ENCODE measurements at regions not wholly inside any gene's neighbourhood (a gene's known extent, or its start where the extent isn't known, plus 50 kb on each side); places are given as distances from the start of the nearest gene placed in this dataset.

GRCh38 chr14:66291756-66292155 lies 194.4 kb upstream of the CCDC196 start:
- no peak for DNase-seq (ENCODE audit: low read depth)
- TF ChIP-seq, protein P1, sequence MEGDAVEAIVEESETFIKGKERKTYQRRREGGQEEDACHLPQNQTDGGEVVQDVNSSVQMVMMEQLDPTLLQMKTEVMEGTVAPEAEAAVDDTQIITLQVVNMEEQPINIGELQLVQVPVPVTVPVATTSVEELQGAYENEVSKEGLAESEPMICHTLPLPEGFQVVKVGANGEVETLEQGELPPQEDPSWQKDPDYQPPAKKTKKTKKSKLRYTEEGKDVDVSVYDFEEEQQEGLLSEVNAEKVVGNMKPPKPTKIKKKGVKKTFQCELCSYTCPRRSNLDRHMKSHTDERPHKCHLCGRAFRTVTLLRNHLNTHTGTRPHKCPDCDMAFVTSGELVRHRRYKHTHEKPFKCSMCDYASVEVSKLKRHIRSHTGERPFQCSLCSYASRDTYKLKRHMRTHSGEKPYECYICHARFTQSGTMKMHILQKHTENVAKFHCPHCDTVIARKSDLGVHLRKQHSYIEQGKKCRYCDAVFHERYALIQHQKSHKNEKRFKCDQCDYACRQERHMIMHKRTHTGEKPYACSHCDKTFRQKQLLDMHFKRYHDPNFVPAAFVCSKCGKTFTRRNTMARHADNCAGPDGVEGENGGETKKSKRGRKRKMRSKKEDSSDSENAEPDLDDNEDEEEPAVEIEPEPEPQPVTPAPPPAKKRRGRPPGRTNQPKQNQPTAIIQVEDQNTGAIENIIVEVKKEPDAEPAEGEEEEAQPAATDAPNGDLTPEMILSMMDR (IDR thresholded peaks at IDR 0.05; ENCODE audit: insufficient read depth, low read depth, low read length, missing control alignments): no peak
- no peak overlapping the region for H3K4me3 ChIP-seq (ENCODE audit: low read length)

DNA sequence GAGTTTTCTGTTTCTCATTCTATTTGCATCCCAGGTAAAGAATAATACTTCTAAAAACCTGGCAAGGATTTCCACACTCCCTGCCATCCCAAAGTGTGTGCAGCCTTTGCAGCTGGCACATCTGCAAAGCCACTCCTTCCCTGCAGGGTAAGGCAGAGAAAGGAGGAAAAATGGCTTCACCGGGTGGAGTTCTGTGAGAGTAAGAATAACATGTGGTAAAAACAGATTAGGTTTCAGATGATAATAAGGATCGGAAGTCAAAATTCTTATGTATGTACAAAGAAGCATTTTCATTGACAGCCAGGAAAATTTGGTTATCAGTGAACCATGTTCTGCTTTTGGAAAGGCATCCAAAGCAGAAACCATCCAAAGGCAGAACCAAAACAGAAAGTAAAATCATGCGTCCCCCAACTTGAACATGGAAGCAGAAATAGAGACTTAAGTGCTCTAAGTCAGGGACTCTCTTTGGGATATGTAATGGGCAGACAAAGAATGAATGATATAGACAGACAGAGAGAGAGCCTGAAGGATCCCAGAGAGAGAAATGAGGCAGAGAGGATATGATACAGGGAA lies 192.6 kb upstream of the CCDC196 start:
- H3K4me3 ChIP-seq (ENCODE audit: low read length): no peak overlapping the region
- no peak for DNase-seq (ENCODE audit: low read depth)
- TF ChIP-seq, protein P1 (IDR thresholded peaks at IDR 0.05; ENCODE audit: insufficient read depth, low read depth, low read length, missing control alignments): no peak

DNA sequence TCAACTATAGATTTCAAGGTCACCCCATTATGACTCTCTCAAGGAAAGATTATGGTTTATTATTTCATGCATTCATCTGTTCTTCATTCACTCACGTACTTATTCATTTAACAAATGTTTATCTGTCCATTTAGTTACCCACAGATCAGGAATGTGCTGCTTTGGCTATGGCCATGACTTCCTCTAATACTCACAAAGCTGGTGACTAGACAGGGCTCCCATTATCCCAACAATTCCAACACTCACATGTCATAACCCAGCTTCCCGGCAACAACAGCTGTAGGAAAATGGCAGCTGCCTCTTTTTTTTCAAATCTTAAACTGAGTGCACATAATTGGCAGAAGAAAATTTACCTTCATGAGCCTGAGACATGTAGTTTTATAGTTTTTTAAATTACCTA lies 190.8 kb upstream of the CCDC196 start:
- H3K4me3 ChIP-seq (ENCODE audit: low read length): no peak overlapping the region
- TF ChIP-seq, protein P1 (IDR thresholded peaks at IDR 0.05; ENCODE audit: insufficient read depth, low read depth, low read length, missing control alignments): no peak
- DNase-seq (ENCODE audit: low read depth): no peak

GRCh38 chr14:66300886-66301285 lies 185.3 kb upstream of the CCDC196 start:
- H3K4me3 ChIP-seq (ENCODE audit: low read length): no peak overlapping the region
- TF ChIP-seq, protein P1 (IDR thresholded peaks at IDR 0.05; ENCODE audit: insufficient read depth, low read depth, low read length, missing control alignments): no peak
- DNase-seq (ENCODE audit: low read depth): no peak

GRCh38 chr14:66306101-66306500 lies 180.1 kb upstream of the CCDC196 start:
- H3K4me3 ChIP-seq (ENCODE audit: low read length): no peak overlapping the region
- no peak for DNase-seq (ENCODE audit: low read depth)
- TF ChIP-seq, protein P1 (IDR thresholded peaks at IDR 0.05; ENCODE audit: insufficient read depth, low read depth, low read length, missing control alignments): no peak

DNA sequence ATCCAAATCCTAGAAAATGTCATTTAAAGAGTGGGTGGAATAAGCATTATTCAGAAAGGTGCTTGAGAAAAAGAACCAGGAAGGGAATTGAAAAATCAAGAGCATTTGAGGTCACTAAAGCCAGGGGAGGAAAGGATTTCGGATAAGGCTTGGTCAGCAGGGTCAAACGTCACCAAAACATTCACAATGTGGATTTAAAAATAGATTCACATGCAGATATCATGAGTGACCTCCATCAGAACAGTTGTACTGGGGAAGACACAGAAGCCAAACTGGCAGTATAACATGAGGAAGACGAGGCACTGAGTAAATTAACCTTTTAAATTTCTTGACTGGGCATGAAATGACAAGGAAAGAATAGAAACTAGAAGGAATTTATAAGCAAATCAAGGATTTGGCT lies 175.1 kb upstream of the CCDC196 start:
- no peak overlapping the region for H3K4me3 ChIP-seq (ENCODE audit: low read length)
- TF ChIP-seq, protein P1 (IDR thresholded peaks at IDR 0.05; ENCODE audit: insufficient read depth, low read depth, low read length, missing control alignments): no peak
- no peak for DNase-seq (ENCODE audit: low read depth)

DNA sequence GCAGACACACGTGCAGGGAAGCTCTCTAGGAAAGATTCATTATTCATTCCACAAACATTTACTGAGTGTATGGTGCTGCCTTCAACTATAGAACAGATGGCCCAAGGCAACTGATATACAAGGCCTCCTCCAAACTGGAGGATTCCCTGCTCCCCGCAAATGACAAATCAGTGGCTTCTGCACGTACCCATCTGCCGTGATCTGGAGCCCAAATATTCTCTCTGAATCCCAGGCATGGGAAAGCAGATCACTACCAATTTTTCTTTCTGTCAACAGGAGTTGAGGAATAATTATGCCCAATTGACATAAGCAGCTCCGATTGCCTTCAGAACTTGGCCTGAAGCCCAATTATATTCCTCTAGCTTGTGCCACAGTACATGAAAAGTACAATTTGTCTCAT lies 174.2 kb upstream of the CCDC196 start:
- TF ChIP-seq, protein P1 (IDR thresholded peaks at IDR 0.05; ENCODE audit: insufficient read depth, low read depth, low read length, missing control alignments): no peak
- no peak for DNase-seq (ENCODE audit: low read depth)
- H3K4me3 ChIP-seq (ENCODE audit: low read length): no peak overlapping the region

All from epithelial cell of esophagus (primary cell).